IPS DF 4.7 (cell line): ENCODE measurements at regions not wholly inside any gene's neighbourhood (a gene's known extent, or its start where the extent isn't known, plus 50 kb on each side); places are given as distances from the start of the nearest gene placed in this dataset.
"Not testable (repeated sequence)": the region's sequence is repeated elsewhere in the genome, so short reads cannot be mapped to it uniquely, and the experiment has no call there.

Experiments
- DNase-seq: peaks from one replicate; pipeline ENCODE4 v3.0.0-alpha.2; 2013; ENCODE audit warnings: low spot score; ENCODE audit errors: extremely low read depth

DNA sequence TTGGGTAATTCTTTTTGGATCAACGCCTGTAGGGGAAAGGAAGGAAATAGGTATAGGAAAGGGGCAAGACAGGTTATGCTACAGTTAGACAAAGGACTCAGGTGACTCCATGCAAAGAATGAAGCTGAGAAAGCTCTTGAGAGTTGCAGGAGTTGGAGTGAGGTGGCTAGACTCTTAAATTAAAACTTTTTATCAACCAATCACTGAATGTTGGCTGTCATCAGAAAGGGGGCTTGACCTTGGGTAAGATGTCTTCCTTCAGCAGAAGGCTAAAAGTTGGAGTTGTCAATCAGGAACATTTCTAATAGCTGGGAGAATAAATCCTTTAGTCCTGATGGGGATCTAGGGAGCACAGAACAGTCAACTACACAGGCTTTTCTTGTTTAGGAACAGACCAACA, 595.4 kb downstream of the SLC16A7 start:
- DNase-seq: no peak

DNA sequence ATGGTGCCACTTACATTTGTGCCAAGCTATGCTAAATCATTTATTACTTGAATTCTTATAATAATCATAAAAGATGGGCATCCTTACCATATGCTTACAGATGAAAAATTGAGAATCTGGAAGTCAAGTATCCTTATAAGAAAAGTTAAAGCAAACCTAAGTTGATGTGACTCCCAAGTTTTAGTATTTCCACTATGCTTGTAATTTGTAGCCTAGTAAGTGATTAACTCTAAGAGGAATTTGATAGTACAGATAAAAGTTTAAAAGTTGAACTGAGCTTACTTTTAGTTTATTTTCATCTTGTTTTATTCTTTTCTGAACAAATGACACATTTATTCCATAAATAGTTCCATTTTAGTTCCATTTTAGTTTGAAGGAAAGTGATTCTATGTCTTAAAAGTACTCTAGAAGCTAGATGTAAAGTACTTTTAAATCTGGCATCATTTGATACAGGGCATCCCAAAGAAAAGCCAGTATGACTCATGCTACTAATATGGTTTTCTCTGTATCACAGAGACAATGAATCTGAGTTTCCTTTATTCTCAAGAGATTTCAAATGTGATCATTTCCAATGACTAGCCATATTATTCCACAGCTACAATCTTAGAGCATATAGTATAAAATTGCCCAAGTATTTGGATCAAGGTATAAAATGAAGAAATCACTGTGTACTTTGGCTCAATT, 596.0 kb downstream of the SLC16A7 start:
- DNase-seq: no peak

DNA sequence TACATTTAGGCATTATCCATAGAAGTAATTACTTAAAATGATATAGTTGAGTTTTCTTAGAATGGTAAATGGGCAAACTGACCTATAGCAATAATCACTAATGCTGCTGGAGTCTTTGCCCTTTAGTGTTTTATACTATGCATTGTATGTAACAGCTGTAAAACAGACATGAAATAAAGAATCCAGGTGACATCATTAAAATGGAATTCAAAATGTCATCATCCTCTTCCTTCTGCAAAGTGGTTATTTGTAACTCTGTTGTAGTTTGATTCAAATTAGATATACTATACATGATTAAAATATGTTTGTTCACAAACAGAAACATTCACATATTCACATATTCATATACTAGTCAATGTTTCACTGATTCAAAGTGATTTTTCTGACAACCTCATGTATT, 598.8 kb downstream of the SLC16A7 start:
- no peak for DNase-seq

DNA sequence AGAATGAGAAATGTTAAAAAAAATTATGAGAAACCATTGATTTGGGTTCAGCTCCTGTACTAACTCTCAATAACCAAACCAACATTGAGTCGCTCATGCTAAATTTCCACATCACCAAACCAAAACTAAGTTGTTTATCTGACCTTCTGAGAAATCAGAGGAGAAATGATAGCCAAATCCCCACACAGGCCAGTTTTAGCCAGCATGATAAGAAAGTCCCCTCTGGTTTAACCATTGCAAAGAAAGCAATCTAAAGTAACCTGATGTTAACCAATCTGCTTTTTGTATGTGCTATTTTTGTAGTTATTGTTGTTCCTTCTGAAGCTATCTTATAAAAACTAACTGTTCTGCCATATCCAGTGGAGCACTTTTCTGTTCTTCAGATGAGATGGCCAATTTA, 599.7 kb downstream of the SLC16A7 start:
- DNase-seq: no peak

DNA sequence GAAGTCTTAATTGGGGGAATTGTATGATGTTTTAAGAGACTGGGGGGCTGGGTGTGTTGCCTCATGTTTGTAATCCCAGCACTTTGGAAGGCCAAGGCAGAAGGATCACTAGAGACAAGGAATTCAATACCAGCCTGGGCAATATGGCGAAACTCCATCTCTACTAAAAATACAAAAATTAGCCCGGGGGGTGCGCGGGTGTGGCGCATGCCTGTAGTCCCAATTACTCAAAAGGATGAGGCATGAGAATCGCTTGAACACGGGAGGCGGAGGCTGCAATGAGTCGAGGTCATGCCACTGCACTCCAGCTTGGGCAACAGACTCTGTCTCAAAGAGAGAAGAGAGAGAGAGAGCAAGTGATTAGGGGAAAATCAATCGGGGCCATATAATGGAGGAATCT, 600.5 kb downstream of the SLC16A7 start:
- DNase-seq: no peak

DNA sequence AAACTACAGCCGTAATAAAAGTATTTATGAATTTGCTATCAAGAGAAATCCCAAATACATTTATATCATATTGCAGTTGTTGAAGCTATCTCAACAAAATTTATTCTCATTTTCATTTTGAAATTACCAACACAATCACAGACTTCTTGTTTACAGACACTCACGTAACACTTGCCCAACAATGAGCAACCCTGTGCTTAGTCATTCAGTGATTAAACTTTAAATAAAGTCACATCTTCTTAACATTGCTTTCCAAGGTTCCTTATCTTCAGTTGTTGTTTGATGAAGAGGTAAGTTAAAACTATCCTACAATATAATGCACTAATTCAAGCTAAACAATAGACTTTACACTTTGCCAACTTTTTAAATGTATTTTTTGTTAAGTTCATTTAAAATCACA, 601.8 kb downstream of the SLC16A7 start:
- no peak for DNase-seq

DNA sequence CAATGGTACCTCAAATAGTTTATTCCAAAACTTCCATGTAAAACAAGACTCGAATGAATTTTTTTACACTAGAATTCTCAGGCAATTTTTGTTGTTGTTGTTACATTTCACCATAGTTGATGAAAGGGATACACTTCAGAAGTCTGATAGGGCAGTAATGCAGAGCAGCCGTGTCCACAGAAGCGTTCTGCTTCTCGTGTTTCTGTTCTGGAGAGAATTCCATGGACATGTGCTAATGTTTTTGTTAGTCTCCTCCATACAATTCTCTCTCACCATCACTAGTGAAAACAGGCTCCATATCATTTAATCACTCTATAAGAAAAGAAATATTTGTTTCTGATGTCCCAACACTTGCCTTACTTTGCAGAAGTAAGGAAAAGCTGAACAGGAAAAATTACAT, 606.1 kb downstream of the SLC16A7 start:
- DNase-seq: no peak

DNA sequence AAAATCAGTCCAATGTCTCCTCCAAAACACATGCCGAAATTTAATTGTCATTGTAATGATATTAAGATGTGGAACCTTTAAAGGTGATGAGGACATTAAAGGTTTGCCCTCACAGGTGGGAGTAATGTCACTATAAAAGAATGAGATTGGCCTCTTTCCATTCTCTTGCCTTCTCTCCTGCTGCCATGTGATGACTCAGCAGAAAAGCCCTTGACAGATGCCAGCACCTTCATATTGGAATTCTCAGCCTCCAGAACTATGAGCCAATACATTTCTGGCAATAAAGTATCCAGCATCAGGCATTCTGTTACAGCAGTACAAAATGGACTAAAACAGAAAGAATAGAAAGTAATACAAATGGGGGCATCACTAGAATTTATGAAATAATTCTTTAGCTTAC, 609.7 kb downstream of the SLC16A7 start:
- DNase-seq: no peak

DNA sequence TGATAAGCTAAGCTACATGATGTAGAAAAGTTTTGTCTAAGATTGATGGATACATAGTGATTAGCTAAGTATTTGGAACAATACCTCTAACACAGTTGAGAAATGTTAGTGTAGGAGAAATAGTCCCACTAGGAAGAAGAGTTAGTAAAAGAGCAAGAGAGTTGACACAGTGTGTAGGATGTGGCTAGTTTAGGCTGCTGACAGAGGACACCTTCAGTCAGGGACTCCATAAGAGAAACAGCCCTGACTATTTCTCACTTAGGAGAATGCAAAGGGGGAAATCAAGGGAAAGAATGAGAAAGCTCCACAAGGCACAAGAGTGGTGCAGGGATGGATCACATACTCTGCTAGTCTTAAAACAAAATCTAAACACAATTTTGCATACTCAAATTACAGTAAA, 613.7 kb downstream of the SLC16A7 start:
- no peak for DNase-seq

DNA sequence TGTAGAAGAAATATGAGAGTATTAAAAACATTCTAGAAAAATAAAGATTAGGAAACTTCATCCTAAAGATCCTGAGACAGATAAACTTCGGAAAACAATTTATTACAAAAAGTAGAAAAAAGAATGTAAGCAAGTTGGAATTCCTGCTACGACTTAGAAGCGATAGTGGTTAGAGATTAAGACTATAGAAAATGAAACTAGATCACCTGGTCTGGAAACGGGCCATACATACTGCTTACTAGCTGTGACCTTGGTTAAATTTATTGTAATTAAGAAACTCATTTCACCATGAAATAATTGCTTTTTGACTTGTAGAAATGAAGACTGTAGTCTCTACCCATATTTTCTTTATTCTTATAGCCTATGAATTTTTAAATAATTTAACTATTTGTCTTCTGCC, 614.1 kb downstream of the SLC16A7 start:
- no peak for DNase-seq

DNA sequence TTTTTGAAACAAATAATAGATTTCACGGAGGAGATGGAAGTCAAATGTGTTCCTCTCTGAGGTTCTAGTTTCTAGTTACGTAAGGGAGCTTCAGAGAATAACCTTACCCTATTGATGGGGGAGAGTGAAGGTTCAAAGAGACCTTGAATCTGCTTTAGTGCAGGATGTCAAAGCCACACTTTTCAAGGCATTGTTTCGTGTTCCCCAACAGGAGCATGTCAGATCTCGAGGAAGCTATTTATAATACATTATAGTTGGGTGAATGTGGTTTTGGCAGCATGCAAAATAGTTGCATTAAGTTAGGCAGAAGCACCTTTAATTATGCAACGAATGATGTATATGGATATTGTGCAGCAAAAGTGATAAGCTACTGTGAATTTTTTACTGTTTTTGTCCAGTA, 614.9 kb downstream of the SLC16A7 start:
- no peak for DNase-seq

DNA sequence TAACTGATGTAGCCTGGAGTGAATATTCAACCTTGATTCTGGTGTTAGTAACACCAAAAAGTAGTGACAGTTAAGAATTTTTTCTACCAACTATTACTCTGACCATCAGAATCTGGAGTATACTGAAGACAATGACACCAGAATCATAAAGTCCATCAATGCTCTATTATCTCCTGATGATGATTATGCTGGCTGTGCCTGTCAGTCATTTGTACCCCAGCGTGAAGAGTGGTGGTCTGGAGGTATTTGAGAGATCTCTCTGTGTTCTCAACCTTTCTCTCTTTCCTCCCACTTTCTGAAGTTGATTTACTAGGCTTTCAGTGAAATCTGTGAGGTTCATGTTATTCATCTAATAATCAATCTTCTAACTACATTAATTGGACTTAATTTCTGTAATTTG, 615.4 kb downstream of the SLC16A7 start:
- DNase-seq: no peak

DNA sequence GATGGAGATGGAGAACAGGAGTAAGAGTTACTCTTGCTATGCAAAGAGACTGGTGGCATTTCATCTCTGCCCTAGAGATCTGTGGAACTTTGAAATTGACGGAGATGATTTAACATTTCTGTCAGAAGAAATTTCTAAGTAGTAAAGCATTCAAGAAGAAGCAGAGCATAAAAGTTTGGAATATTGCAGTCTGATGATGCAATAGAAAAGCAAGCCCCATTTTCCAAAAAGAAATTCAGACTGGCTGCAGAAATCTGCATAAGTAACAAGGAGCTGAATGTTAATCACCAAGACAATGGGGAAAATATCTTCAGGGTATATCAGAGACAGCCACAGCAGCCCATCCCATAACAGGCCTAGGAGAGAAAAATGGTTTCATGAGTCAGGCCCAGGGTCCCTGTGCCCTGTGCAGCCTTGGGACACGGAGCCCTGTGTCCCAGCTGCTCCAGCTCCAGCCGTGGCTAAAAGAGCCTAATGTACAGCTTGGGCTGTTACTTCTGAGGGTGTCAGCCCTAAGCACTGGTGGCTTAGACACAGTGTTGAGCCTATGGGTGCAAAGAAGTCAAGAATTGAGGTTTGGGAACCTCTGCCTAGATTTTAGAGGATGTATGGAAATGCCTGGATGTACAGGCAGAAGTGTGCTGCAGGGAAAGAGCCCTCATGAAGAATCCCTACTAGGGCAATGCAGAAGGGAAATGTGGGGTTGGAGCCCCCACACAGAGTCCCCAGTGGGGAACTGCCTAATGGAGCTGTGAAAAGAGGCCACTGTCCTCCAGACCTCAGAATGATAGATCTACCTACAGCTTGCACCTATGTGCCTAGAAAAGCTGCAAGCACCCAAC, 616.6 kb downstream of the SLC16A7 start:
- DNase-seq: no peak

DNA sequence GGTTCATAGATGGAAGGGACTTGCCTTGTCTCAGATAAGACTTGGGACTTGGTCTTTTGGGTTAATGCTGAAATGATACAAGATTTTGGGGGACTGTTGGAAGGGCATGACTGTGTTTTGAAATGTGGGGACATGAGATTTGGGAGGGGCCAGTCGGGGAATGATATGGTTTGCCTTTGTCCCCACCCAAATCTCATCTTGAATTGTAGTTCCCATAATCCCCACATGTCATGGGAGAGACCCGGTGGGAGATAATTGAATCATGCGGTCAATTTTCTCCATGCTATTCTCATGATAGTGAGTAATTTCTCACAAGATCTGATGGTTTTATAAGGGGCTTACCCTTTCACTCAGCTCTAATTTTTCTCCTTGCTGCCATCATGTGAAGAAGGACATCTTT, 617.4 kb downstream of the SLC16A7 start:
- not testable (repeated sequence) for DNase-seq

DNA sequence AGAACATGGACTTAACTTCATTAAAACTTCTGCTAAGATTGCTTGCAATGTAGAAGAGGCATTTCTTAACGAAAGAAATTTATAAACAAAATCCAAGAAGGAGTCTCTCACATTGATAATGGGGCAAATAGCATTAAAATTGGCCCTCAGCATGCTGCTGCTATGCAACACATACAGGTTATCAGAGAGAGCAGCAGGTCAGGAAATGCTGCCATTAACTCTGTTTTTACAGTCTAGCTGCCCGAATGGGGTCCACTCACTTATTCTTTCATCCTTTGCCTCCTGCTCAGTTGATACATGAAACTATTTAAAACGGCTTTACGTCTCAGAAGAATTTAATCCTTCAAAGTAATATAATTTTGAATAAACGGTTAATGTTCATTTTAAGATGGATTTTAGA, 620.4 kb downstream of the SLC16A7 start:
- no peak for DNase-seq

DNA sequence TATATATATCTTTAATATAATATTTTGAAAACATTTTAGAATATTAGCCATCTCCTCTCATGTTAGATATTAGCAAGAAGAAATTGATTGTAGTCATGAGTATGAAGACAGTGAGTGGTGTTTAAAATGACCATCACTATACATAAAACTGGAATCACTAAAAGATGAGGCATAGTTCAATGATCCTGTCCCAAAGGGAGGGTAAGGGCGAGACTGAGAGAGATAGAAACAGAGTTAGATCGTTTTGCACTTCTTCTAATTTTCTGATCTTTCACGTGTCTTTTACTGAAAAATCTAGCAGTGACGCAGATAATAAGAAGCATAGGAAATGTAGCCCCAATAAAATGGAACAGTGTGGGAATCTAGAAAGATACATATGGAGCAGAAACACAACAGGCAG, 627.4 kb downstream of the SLC16A7 start:
- DNase-seq: no peak

DNA sequence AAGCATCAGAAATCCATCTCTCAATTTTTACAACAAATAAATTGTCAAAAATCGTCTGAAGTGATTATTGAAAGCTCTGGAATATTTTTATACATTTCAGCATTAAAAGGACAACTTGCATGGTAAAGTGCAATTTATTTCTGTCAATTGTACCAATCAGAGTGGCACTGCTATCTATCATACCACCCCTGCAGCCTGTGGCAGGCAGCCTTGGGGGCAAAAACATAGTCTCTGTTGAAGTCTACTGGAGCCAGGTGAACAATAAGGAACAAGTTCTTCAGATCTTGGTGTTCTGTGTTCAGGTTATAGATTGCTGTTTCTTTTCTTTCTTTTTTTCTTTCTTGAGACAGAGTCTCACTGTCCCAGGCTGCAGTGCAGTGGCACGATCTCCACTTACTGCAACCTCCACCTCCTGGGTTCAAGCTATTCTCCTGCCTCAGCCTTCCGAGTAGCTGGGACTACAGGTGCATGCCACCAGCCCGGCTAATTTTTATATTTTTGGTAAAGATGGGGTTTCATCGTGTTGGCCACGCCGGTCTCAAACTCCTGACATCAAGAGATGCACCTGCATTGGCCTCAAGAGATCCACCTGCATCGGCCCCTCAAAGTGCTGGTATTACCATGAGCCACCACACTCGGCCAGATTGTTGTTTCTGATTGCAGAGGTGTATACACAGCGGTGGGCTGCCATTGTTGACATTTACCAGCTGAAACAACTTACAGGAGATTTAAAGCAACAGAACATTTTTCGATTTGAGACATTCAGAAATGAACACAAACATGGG, 629.6 kb downstream of the SLC16A7 start:
- no peak for DNase-seq

DNA sequence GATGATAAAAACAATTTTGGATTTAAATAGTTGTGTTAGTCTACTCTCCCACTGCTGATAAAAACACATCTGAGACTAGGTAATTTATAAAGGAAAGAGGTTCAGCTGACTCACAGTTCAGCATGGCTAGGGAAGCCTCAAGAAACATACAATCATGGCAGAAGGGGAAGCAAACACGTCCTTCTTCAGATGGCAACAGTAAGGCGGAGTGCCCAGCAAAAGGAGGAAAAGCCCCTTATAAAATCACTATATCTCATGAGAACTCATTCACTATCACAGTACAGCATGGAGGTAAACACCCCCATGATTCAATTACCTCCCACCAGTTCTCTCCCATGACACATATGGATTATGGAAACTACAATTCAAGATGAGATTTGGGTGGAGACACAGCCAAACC, 632.1 kb downstream of the SLC16A7 start:
- no peak for DNase-seq

DNA sequence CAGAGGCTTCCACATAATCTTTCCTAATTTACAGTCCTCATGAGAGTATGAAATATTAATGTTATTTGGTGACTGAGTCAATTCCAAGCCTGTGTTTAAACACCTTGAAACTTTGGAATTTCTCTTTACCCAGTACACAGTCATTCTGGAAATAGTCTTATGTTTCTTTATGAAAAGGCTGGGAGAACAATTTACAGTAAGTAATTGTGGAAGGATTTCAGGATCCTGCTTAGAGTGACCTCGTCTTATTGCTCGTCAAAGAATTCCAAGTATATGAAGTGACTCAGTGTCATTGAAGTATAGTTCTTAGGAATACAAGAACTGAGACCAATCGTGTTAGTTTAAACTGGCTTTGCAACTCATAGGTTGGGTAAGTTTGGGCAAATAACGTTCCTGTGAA, 634.2 kb downstream of the SLC16A7 start:
- no peak for DNase-seq

DNA sequence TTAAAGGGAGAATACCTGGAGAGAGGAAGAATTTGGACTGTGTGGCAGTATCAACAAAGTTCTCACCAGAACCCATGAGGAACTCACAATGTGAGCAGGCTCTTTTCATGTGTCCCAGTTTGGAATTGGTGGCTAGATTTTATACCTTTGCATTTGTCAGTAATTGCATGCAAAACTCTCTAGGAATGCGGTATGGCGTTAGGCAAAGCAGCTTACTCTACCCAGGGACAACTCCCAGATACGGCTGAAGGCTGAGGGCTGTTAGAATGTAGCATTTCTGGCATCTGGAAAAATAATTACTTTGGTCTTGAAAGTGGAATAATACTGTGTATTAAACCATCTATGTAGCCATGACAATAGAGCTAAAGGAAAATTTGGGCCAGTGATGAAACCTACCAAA, 635.5 kb downstream of the SLC16A7 start:
- no peak for DNase-seq

DNA sequence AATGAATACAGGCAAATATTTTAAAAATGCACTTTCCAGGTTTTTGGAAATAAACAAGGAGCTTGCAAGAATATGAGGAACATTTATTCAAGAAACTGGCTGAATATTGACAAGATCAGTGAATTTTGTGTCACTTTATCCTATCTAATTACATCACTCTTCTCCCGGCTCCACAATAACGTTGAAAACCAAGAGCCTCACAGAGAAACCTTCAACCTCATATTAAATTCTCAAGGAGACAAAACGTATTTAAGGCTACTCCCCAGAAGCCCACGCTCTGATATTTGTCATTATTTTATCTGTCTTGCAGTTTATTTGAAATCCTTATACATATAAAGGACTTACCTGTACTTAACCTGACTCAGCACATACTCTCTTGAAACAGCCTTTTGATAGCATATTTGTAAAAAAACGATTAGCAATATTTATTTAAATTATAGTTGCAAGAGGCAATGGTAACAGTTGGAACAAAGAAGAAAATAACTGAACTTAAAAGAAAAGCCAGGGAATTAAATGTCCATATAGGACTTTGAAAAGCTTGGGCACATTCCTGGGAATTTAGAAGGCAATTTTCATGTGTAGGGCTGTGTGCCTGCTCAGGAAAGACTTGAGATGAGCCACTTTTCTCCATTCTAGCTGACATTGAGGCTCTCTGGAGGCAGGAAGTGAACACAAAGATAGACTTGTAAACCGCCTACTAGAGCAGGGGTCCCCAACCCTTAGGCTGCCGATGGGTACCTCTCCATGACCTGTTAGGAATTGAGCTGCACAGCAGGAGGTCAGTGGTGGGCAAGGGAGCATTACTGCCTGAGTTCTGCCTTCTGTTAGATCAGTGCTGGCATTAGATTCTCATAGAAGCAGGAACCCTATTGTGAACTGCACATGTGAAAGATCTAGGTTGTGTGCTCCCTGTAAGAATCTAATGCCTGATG, 636.4 kb downstream of the SLC16A7 start:
- no peak for DNase-seq
